GM18508 (cell line): ENCODE measurements at regions not wholly inside any gene's neighbourhood (a gene's known extent, or its start where the extent isn't known, plus 50 kb on each side); places are given as distances from the start of the nearest gene placed in this dataset.

Experiments
- ATAC-seq: cut with Tn5 transposase; IDR thresholded peaks from one replicate; pipeline ENCODE4 v1.9.1; 2021; ENCODE audit warnings: moderate number of reproducible peaks; ENCODE audit not compliant: insufficient read depth, unreplicated experiment

- ATAC-seq, result no peak
Observed at GRCh38 chr12:89988188-89988915, 279.7 kb upstream of the ATP2B1 start.

- ATAC-seq, result no peak
Observed at GRCh38 chr12:89985935-89986334, 277.3 kb upstream of the ATP2B1 start.

- ATAC-seq, result no peak
Observed at GRCh38 chr12:89984846-89985245, 276.2 kb upstream of the ATP2B1 start.

GRCh38 chr12:89983622-89984021, 275.0 kb upstream of the ATP2B1 start:
- no peak for ATAC-seq

GRCh38 chr12:89980236-89980635, 271.6 kb upstream of the ATP2B1 start:
- ATAC-seq, result no peak

- ATAC-seq, result no peak
Observed at GRCh38 chr12:89977405-89978085, 268.9 kb upstream of the ATP2B1 start.

- ATAC-seq, result no peak
Observed at GRCh38 chr12:89976866-89977265, 268.2 kb upstream of the ATP2B1 start.

- no peak for ATAC-seq
Observed at GRCh38 chr12:89975574-89975973, 266.9 kb upstream of the ATP2B1 start.

- ATAC-seq, result no peak
Observed at GRCh38 chr12:89971880-89972279, 263.2 kb upstream of the ATP2B1 start.

- ATAC-seq, result no peak
Observed at GRCh38 chr12:89970722-89971121, 262.1 kb upstream of the ATP2B1 start.

- no peak for ATAC-seq
Observed at GRCh38 chr12:89969093-89969492, 260.5 kb upstream of the ATP2B1 start.

GRCh38 chr12:89968151-89968700, 259.6 kb upstream of the ATP2B1 start:
- ATAC-seq, result no peak

GRCh38 chr12:89966495-89967240, 258.0 kb upstream of the ATP2B1 start:
- ATAC-seq, result no peak

- no peak for ATAC-seq
Observed at GRCh38 chr12:89965993-89966392, 257.4 kb upstream of the ATP2B1 start.

- ATAC-seq, result no peak
Observed at GRCh38 chr12:89962648-89963047, 254.0 kb upstream of the ATP2B1 start.

- no peak for ATAC-seq
Observed at GRCh38 chr12:89960607-89961394, 252.2 kb upstream of the ATP2B1 start.

GRCh38 chr12:89960011-89960507, 251.4 kb upstream of the ATP2B1 start:
- peak; percentile 90 for ATAC-seq

GRCh38 chr12:89959179-89959578, 250.5 kb upstream of the ATP2B1 start:
- ATAC-seq, result no peak

GRCh38 chr12:89954259-89954658, 245.6 kb upstream of the ATP2B1 start:
- no peak for ATAC-seq

GRCh38 chr12:89951694-89952060, 243.0 kb upstream of the ATP2B1 start:
- no peak for ATAC-seq
